Mesenchymal stem cell (in vitro differentiated cells and primary cell): ENCODE measurements at regions not wholly inside any gene's neighbourhood (a gene's known extent, or its start where the extent isn't known, plus 50 kb on each side); places are given as distances from the start of the nearest gene placed in this dataset.
A peak's percentile ranks its signal among the peaks of the same experiment; 100 is the strongest.

ENCODE experiments used
- DNase-seq: peaks from one replicate; pipeline ENCODE4 v3.0.0-alpha.2; 2013
- H2AFZ ChIP-seq: one replicate; pipeline ENCODE4 v1.6.1; 2013; ENCODE audit warnings: low read depth, mild to moderate bottlenecking, control low read depth, inconsistent platforms, low read length, moderate library complexity
- H2AK5ac ChIP-seq: 2 replicates; pipeline ENCODE4 v1.6.1; 2013; ENCODE audit warnings: low read length, moderate library complexity, mild to moderate bottlenecking, inconsistent platforms; ENCODE audit not compliant: severe bottlenecking
- H2BK120ac ChIP-seq: one replicate; pipeline ENCODE4 v1.6.1; 2013; ENCODE audit warnings: low read depth, mild to moderate bottlenecking, inconsistent platforms, low read length, moderate library complexity
- H2BK12ac ChIP-seq, 2 experiments: one replicate each; pipeline ENCODE4 v1.6.1; 2013; ENCODE audit warnings: inconsistent platforms in 2 of 2, low read length in 2 of 2, mild to moderate bottlenecking in 2 of 2, moderate library complexity in 2 of 2, control low read depth in 1 of 2
- H2BK15ac ChIP-seq: one replicate; pipeline ENCODE4 v1.6.1; 2013; ENCODE audit warnings: mild to moderate bottlenecking, low read depth, inconsistent platforms; ENCODE audit not compliant: poor library complexity, severe bottlenecking
- H2BK5ac ChIP-seq: 2 replicates; pipeline ENCODE4 v1.6.1; 2013; ENCODE audit warnings: low read depth, mild to moderate bottlenecking, low read length, control low read depth, inconsistent platforms; ENCODE audit not compliant: poor library complexity, severe bottlenecking
- H3K14ac ChIP-seq, 2 experiments: one replicate each; pipeline ENCODE4 v1.6.1; 2013; ENCODE audit warnings: inconsistent platforms in 2 of 2, low read length in 2 of 2, control low read depth in 1 of 2, mild to moderate bottlenecking in 1 of 2, moderate library complexity in 1 of 2
- H3K18ac ChIP-seq, 2 experiments: one replicate each; pipeline ENCODE4 v1.6.1; 2013; ENCODE audit warnings: inconsistent platforms in 2 of 2, low read length in 2 of 2, control low read depth in 1 of 2, low read depth in 1 of 2, mild to moderate bottlenecking in 1 of 2
- H3K23ac ChIP-seq, 2 experiments: one replicate each; pipeline ENCODE4 v1.6.1; 2013; ENCODE audit warnings: inconsistent platforms in 2 of 2, low read length in 2 of 2, mild to moderate bottlenecking in 2 of 2, moderate library complexity in 2 of 2, control low read depth in 1 of 2
- H3K27ac ChIP-seq: 2 replicates; pipeline ENCODE4 v1.5.1; 2013; ENCODE audit warnings: mild to moderate bottlenecking, moderate library complexity, low read length, control low read depth, inconsistent platforms; ENCODE audit not compliant: poor library complexity, severe bottlenecking
- H3K27me3 ChIP-seq, 2 experiments: 2 replicates each; pipeline versions ENCODE4 v1.6.1 to v1.7.0; 2013; ENCODE audit warnings: low read length in 2 of 2, mild to moderate bottlenecking in 2 of 2, moderate library complexity in 2 of 2, control low read depth in 1 of 2, inconsistent platforms in 1 of 2; ENCODE audit not compliant: control insufficient read depth in 1 of 2, insufficient read depth in 1 of 2
- H3K36me3 ChIP-seq, 2 experiments: 2 replicates each; pipeline versions ENCODE4 v1.6.1 to v1.7.0; 2013; ENCODE audit warnings: low read length in 2 of 2, control low read depth in 1 of 2, inconsistent platforms in 1 of 2, low read depth in 1 of 2, mild to moderate bottlenecking in 1 of 2; ENCODE audit not compliant: insufficient read depth in 2 of 2, control insufficient read depth in 1 of 2
- H3K4ac ChIP-seq, 2 experiments: one replicate each; pipeline ENCODE4 v1.6.1; 2013; ENCODE audit warnings: inconsistent platforms in 2 of 2, low read length in 2 of 2, mild to moderate bottlenecking in 2 of 2, moderate library complexity in 2 of 2, control low read depth in 1 of 2, low read depth in 1 of 2
- H3K4me1 ChIP-seq: 2 replicates; pipeline ENCODE4 v1.6.1; 2013; ENCODE audit warnings: low read depth, low read length, control low read depth; ENCODE audit not compliant: control insufficient read depth, insufficient read depth
- H3K4me2 ChIP-seq: 2 replicates; pipeline ENCODE4 v1.6.1; 2013; ENCODE audit warnings: low read length, mild to moderate bottlenecking, inconsistent platforms; ENCODE audit not compliant: poor library complexity, severe bottlenecking
- H3K4me3 ChIP-seq, 2 experiments: 2 replicates each; pipeline versions ENCODE4 v1.5.1 to v1.7.0; 2013; ENCODE audit warnings: low read length in 2 of 2, mild to moderate bottlenecking in 2 of 2, control low read depth in 1 of 2, low read depth in 1 of 2; ENCODE audit not compliant: insufficient read depth in 1 of 2
- H3K79me1 ChIP-seq: replicated peaks from 2 replicates; pipeline ENCODE4 v1.6.1; 2013; ENCODE audit warnings: mild to moderate bottlenecking, control low read depth, low read length, inconsistent platforms; ENCODE audit not compliant: poor library complexity, severe bottlenecking
- H3K9ac ChIP-seq: 2 replicates; pipeline ENCODE4 v1.7.0; 2013; ENCODE audit warnings: mild to moderate bottlenecking, low read length, moderate library complexity
- H3K9me3 ChIP-seq: 2 replicates; pipeline ENCODE4 v1.7.0; 2013; ENCODE audit warnings: mild to moderate bottlenecking, low read length; ENCODE audit not compliant: control insufficient read depth
- H4K8ac ChIP-seq: one replicate; pipeline ENCODE4 v1.6.1; 2013; ENCODE audit warnings: inconsistent platforms, mild to moderate bottlenecking, low read length, moderate library complexity
- H4K91ac ChIP-seq: one replicate; pipeline ENCODE4 v1.6.1; 2013; ENCODE audit warnings: mild to moderate bottlenecking, low read length, inconsistent platforms
- WGBS: methylation state at CpG from one replicate; pipeline ENCODE4 v1.1.7; 2013; ENCODE audit warnings: mixed read lengths; 5-methylcytosine and 5-hydroxymethylcytosine counted together

DNA sequence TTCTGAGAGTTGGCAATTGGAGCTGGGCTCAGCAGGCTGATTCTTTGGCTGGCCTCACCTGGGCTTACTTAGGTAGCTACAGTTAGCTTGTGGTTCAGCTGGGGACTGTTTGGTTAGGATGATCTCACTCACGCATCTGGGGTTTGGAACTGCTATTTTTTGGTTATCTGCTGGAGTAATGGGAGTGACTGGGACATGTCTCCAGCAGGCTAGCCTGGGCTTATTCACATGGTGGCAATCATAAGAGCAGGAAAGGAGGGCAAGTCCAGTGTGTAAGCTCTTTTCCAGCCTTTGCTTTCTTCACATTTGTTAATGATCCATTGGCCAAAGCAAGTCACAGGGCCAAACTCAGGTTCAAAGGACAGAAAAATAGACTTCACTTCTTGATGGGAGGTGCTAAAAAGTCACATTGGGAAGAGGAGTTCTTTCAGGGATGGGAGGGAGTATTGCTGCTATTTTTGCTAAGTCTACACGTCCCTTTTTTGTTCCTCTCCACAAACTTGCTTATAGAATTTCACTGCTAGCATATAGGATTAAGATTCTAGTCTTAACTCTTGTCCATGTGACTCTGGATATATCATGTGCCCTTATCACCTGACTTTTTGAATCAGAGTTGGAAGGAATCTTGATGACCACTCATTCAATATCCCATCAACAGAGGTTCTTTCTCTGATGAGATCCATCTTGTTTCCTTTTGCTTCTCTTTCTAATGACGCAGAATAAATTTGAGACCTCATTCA is 174.0 kb downstream of the ZFP36L2 start:
- H2BK15ac ChIP-seq = peak overlapping the region; percentile 38
- H4K8ac ChIP-seq = no peak overlapping the region
- H2BK120ac ChIP-seq = no peak overlapping the region
- H3K9ac ChIP-seq = no peak overlapping the region
- peaks cover 0 to 15% of the 10 kb centered on the region in 2 experiments for H3K27me3 ChIP-seq
- H2BK5ac ChIP-seq = no peak overlapping the region
- no peaks in the 10 kb centered on the region for H3K9me3 ChIP-seq
- H3K14ac ChIP-seq = no peak overlapping the region
- DNase-seq = no peak
- H3K4me3 ChIP-seq = no peak overlapping the region
- H3K23ac ChIP-seq = no peak overlapping the region
- no peaks in the 10 kb centered on the region for H3K79me1 ChIP-seq
- peak overlapping the region; percentile 56 for H4K91ac ChIP-seq
- peak overlapping the region in 1 of 2 experiments; percentile 26 for H2BK12ac ChIP-seq
- peak overlapping the region; percentile 29 for H2AFZ ChIP-seq
- peaks cover 24% of the 10 kb centered on the region for H3K4me1 ChIP-seq
- H3K4ac ChIP-seq = peak overlapping the region in 1 of 2 experiments; percentile 71
- no peak overlapping the region for H3K4me2 ChIP-seq
- 98% methylated on average over 2 of the region's 3 CpGs for WGBS
- no peak overlapping the region for H2AK5ac ChIP-seq
- H3K36me3 ChIP-seq = no peaks in the 10 kb centered on the region
- no peak overlapping the region for H3K27ac ChIP-seq
- H3K18ac ChIP-seq = peak overlapping the region; percentile 9 to 58

DNA sequence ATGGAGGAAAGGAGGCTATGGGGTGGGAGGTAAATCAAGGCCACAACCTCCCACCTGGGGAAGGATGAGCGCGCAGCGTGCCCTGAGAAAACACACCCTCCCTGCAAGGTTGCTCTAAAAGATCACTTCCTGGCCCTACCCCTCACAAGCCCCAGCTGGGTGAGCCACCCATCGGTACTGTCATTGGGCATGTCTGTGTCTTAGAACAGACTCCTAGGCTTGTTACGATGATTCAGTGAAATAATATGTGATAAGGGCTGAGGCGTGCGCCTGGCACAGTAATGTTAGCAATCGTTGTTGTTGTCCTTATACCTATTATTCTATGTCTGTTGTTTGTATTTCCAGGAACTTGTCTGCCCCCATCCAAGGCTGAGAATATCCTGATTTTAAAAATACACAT is 175.1 kb downstream of the ZFP36L2 start:
- Histone ChIP-seq H2BK12ac (peak overlapping the region; percentile 23 to 71), H3K4ac (peak overlapping the region; percentile 48 to 75), H3K18ac (peak overlapping the region; percentile 46 to 58), H3K4me2 (no peak overlapping the region), H3K36me3 (no peaks in the 10 kb centered on the region), H3K4me3 (no peak overlapping the region), H3K27me3 (peaks cover 0 to 15% of the 10 kb centered on the region in 2 experiments), H3K23ac (no peak overlapping the region), H3K27ac (no peak overlapping the region), H3K79me1 (no peaks in the 10 kb centered on the region), H2BK5ac (no peak overlapping the region), H3K4me1 (peaks cover 23% of the 10 kb centered on the region), H4K8ac (peak overlapping the region; percentile 93), H3K9me3 (no peaks in the 10 kb centered on the region), H2BK15ac (no peak overlapping the region), H3K9ac (no peak overlapping the region), H2BK120ac (peak overlapping the region; percentile 29), H4K91ac (peak overlapping the region; percentile 9), H2AFZ (no peak overlapping the region), H2AK5ac (peak overlapping the region; percentile 50), H3K14ac (peak overlapping the region in 1 of 2 experiments; percentile 61)
- peak; percentile 70 for DNase-seq
- WGBS = 13% methylated on average over 7 of the region's 8 CpGs

DNA sequence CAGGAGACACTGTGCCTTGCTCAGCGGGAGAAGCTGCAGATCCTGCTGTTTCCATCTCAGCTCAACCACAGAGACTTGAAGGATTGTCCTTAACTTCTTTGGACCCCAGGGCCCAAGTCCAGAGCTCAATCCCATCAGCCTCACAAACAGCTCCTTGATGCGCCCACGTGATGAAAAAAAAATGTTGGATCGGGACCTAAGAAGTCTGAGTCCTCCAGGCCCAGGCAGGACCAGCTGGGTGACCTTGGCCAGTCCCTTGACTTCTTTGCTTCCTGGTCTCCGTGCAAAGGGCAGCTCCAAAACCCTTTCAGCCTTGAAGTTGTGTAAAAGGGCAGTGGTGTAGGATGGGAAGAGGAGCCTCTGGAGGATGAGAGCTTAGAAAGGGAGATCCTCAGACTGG is 175.5 kb downstream of the ZFP36L2 start:
- Histone ChIP-seq H3K14ac (peak overlapping the region in 1 of 2 experiments; percentile 61), H3K4me1 (peaks cover 28% of the 10 kb centered on the region), H3K23ac (no peak overlapping the region), H2BK5ac (no peak overlapping the region), H3K9me3 (no peaks in the 10 kb centered on the region), H3K9ac (no peak overlapping the region), H2BK12ac (peak overlapping the region; percentile 23 to 71), H3K79me1 (no peaks in the 10 kb centered on the region), H3K27ac (no peak overlapping the region), H2AK5ac (peak overlapping the region; percentile 50), H3K36me3 (no peaks in the 10 kb centered on the region), H4K91ac (peak overlapping the region; percentile 67), H3K4me3 (no peak overlapping the region), H3K27me3 (peaks cover 0 to 15% of the 10 kb centered on the region in 2 experiments), H3K4me2 (no peak overlapping the region), H2BK15ac (peak overlapping the region; percentile 12), H3K4ac (peak overlapping the region; percentile 48 to 75), H2BK120ac (peak overlapping the region; percentile 29), H4K8ac (peak overlapping the region; percentile 93), H2AFZ (no peak overlapping the region), H3K18ac (peak overlapping the region; percentile 46 to 69)
- DNase-seq = no peak
- WGBS = 93% methylated on average over 5 of the region's 5 CpGs
